Testis (tissue), 2 donors: ENCODE measurements at regions not wholly inside any gene's neighbourhood (a gene's known extent, or its start where the extent isn't known, plus 50 kb on each side); places are given as distances from the start of the nearest gene placed in this dataset.

Experiments used
- DNase-seq: peaks from one replicate; pipeline ENCODE4 v3.0.0-alpha.2; 2019
- H3K27ac ChIP-seq, 2 donors: fragments of 200-600 bp; sonication (generic); one replicate each; pipeline ENCODE4 v1.5.1; 2019
- H3K27me3 ChIP-seq: fragments of 200-600 bp; sonication (generic); one replicate; pipeline ENCODE4 v1.5.1; 2019
- H3K36me3 ChIP-seq: fragments of 200-600 bp; sonication (generic); one replicate; pipeline ENCODE4 v1.5.1; 2017; ENCODE audit warnings: low read depth; ENCODE audit errors: missing control alignments
- H3K4me1 ChIP-seq: fragments of 200-600 bp; sonication (generic); one replicate; pipeline ENCODE4 v1.5.1; 2019
- H3K4me3 ChIP-seq, 2 donors: fragments of 200-600 bp; sonication (generic); one replicate each; pipeline ENCODE4 v1.5.1; 2017 to 2019
- H3K9me3 ChIP-seq: fragments of 200-600 bp; sonication (generic); one replicate; pipeline ENCODE4 v1.5.1; 2017
- CTCF ChIP-seq, 3 experiments: fragments of 450-650 bp in 2 of 3; fragments of 200-600 bp in 1 of 3; sonication (generic) in 1 of 3; IDR thresholded peaks; one replicate each; pipeline ENCODE4 v1.5.1; 2016 to 2019; ENCODE audit warnings: antibody characterized with exemption in 3 of 3, mild to moderate bottlenecking in 2 of 3, moderate library complexity in 1 of 3
- POLR2A ChIP-seq: fragments of 450-650 bp; IDR thresholded peaks from one replicate; pipeline ENCODE4 v1.6.1; 2017; ENCODE audit warnings: antibody characterized with exemption, mild to moderate bottlenecking, moderate library complexity
- WGBS, 2 donors: methylation state at CpG; one replicate each; pipeline ENCODE4 v1.1.5; 2018; 5-methylcytosine and 5-hydroxymethylcytosine counted together
- intact Hi-C: fragments of 100-400 bp; cut with DNase I; formaldehyde crosslinking; loops from one replicate; pipeline ENCODE4 v1.15.1; 2023; ENCODE audit warnings: low total_unique reads

DNA sequence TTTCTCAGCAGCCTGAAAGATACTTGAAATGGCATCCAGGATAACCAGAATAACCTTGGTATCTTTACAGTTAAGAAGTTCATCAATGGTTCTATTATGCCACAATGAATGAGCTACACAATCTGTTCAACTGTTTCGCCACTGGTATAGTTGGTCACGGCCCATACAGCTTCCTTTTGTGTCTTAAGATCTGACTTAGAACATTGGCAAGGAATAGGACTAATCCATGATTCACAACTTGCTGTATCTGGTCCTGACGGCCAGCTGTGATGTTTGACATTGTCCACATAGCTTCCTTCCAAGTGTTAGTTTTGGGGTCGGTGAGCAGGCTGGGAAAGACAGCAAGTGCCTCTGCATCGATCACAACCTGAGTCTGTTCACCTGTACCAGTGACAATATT lies 113.3 kb upstream of the RAD23B start:
- intact Hi-C loops = no loop called here
- TF ChIP-seq CTCF (IDR thresholded peaks at IDR 0.05) (no peak), POLR2A (no peak)
- Histone ChIP-seq H3K36me3 (no peaks in the 10 kb centered on the region), H3K27me3 (no peaks in the 10 kb centered on the region), H3K4me3 (no peak overlapping the region), H3K27ac (no peak overlapping the region), H3K9me3 (no peaks in the 10 kb centered on the region), H3K4me1 (no peaks in the 10 kb centered on the region)
- 78 to 79% methylated on average over 5 of the region's 5 CpGs for WGBS, 2 donors
- no peak for DNase-seq

DNA sequence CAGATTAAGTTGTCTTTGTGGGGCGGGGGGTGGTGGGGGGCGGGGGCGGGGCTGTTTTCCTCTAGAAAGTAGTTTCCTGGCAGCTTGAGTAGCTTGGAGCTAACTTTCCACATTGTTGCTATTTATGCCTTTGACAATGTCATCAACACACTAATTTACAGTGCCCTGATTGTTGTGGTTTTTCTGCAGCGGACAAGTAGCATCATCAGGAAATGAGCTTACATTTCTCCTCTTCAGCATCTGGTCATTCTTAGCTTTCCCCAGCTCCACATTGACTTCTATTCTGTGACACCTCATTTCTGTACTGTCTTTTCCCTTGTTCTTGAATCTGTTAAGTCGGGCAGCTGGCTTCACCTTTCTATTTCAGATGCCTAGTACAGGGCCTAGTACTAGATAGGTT lies 112.3 kb upstream of the RAD23B start:
- intact Hi-C loops = no loop called here
- H3K27me3 ChIP-seq = no peaks in the 10 kb centered on the region
- H3K27ac ChIP-seq = no peak overlapping the region
- TF ChIP-seq CTCF (IDR thresholded peaks at IDR 0.05) (no peak), POLR2A (no peak)
- H3K4me1 ChIP-seq = no peaks in the 10 kb centered on the region
- H3K36me3 ChIP-seq = no peaks in the 10 kb centered on the region
- no peak overlapping the region for H3K4me3 ChIP-seq
- H3K9me3 ChIP-seq = no peaks in the 10 kb centered on the region
- no peak for DNase-seq
- 64 to 84% methylated on average over 5 of the region's 5 CpGs for WGBS, 2 donors

DNA sequence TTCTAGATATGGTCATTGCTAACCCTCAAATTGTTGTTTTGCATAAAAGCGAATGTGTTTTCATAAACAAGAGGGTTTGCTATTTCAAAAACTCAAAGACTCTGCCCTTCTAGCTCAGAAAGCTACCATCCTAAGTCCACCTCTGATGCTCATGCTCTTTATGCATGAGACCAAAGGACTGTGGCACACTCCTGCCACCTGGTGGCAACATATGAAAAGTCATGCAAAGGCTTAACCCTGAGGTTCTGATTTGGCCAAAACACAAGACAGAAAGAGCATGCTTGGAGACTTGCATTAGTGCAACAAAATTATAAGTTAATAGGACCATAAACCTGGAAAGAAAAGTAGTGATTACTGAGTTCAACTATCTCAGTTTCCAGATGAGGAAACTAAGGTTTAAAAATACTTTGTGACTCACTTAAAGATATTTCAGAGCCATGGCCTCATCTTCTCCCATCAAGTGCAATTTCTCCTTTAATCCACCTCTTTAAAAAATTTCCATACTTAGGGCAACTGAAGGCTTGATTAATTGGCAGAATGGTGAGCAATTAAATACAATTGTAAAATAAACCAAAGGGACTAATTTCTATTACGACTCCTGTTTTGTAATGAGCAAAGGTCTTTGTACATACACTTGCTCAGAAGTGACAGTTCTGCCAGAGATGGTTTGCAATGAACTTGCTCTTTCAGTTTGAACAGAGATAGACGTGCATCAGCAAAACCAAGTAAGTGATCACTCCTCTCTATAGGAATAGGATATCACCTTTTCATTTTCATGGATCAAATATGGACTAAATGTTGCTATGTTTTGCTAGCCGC lies 110.7 kb upstream of the RAD23B start:
- intact Hi-C loops = no loop called here
- Histone ChIP-seq H3K27ac (no peak overlapping the region), H3K36me3 (no peaks in the 10 kb centered on the region), H3K27me3 (no peaks in the 10 kb centered on the region), H3K4me1 (no peaks in the 10 kb centered on the region), H3K4me3 (no peak overlapping the region), H3K9me3 (no peaks in the 10 kb centered on the region)
- 73 to 74% methylated on average over 4 of the region's 4 CpGs for WGBS, 2 donors
- peak; percentile 88 for DNase-seq
- TF ChIP-seq CTCF (IDR thresholded peaks at IDR 0.05) (peak; percentile 74 to 93 (median 86)), POLR2A (no peak)

- H3K9me3 ChIP-seq = no peaks in the 10 kb centered on the region
- TF ChIP-seq CTCF (IDR thresholded peaks at IDR 0.05) = no peak
- no peak for TF ChIP-seq POLR2A
- H3K36me3 ChIP-seq = no peaks in the 10 kb centered on the region
- no peaks in the 10 kb centered on the region for H3K27me3 ChIP-seq
- H3K4me1 ChIP-seq = no peaks in the 10 kb centered on the region
- H3K27ac ChIP-seq = no peak overlapping the region
- intact Hi-C loops = no loop called here
- no peak for DNase-seq
- no peak overlapping the region for H3K4me3 ChIP-seq
- 89 to 92% methylated on average over 6 of the region's 6 CpGs for WGBS, 2 donors
Observed at GRCh38 chr9:107172979-107173347, 110.1 kb upstream of the RAD23B start.
